Activated naive CD4-positive, alpha-beta T cell treated with anti-CD3 and anti-CD28 coated beads, Interleukin-2, amount 50 U/mL, for 24 hours (primary cell): ENCODE measurements at regions not wholly inside any gene's neighbourhood (a gene's known extent, or its start where the extent isn't known, plus 50 kb on each side); places are given as distances from the start of the nearest gene placed in this dataset.

Experiments used
- H3K27ac Mint-ChIP-seq: one replicate; pipeline ENCODE4 v1.8.0; 2021; ENCODE audit warnings: mild to moderate bottlenecking, mixed read lengths
- H3K27me3 Mint-ChIP-seq: one replicate; pipeline ENCODE4 v1.8.0; 2021; ENCODE audit warnings: mixed read lengths
- H3K36me3 Mint-ChIP-seq: one replicate; pipeline ENCODE4 v1.8.0; 2021; ENCODE audit warnings: mixed read lengths
- H3K4me1 Mint-ChIP-seq: one replicate; pipeline ENCODE4 v1.8.0; 2021; ENCODE audit warnings: mixed read lengths
- H3K4me3 Mint-ChIP-seq: one replicate; pipeline ENCODE4 v1.8.0; 2021; ENCODE audit warnings: mild to moderate bottlenecking, mixed read lengths
- H3K9me3 Mint-ChIP-seq: one replicate; pipeline ENCODE4 v1.8.0; 2021; ENCODE audit warnings: mixed read lengths

- Mint-ChIP-seq H3K4me3 (no peak overlapping the region), H3K4me1 (no peaks in the 10 kb centered on the region)
Measured at GRCh38 chr22:49607821-49608220, 219.9 kb downstream of the BRD1 start.

GRCh38 chr22:49606562-49607290, 220.9 kb downstream of the BRD1 start:
- Mint-ChIP-seq H3K36me3 (peaks cover 20% of the 10 kb centered on the region), H3K27me3 (no peaks in the 10 kb centered on the region), H3K9me3 (no peaks in the 10 kb centered on the region), H3K27ac (no peak overlapping the region), H3K4me1 (no peaks in the 10 kb centered on the region), H3K4me3 (no peak overlapping the region)

More at GRCh38 chr22:49607821-49608220, 219.9 kb downstream of the BRD1 start:
- no peaks in the 10 kb centered on the region for H3K27me3 Mint-ChIP-seq
- H3K36me3 Mint-ChIP-seq: peaks cover 21% of the 10 kb centered on the region
- H3K9me3 Mint-ChIP-seq: no peaks in the 10 kb centered on the region
- no peak overlapping the region for H3K27ac Mint-ChIP-seq

GRCh38 chr22:49604732-49605302, 222.9 kb downstream of the BRD1 start:
- Mint-ChIP-seq H3K9me3 (no peaks in the 10 kb centered on the region), H3K27ac (no peak overlapping the region), H3K36me3 (peaks cover 17% of the 10 kb centered on the region), H3K4me3 (no peak overlapping the region), H3K4me1 (peaks cover 4% of the 10 kb centered on the region), H3K27me3 (no peaks in the 10 kb centered on the region)

- peaks cover 4% of the 10 kb centered on the region for H3K4me1 Mint-ChIP-seq
- no peaks in the 10 kb centered on the region for H3K9me3 Mint-ChIP-seq
- no peak overlapping the region for H3K4me3 Mint-ChIP-seq
- peaks cover 16% of the 10 kb centered on the region for H3K36me3 Mint-ChIP-seq
- H3K27me3 Mint-ChIP-seq: no peaks in the 10 kb centered on the region
- H3K27ac Mint-ChIP-seq: no peak overlapping the region
Measured at GRCh38 chr22:49603016-49603415, 224.7 kb downstream of the BRD1 start.

GRCh38 chr22:49602481-49602880, 225.2 kb downstream of the BRD1 start:
- Mint-ChIP-seq H3K4me3 (no peak overlapping the region), H3K4me1 (peaks cover 4% of the 10 kb centered on the region), H3K27ac (no peak overlapping the region), H3K27me3 (no peaks in the 10 kb centered on the region), H3K36me3 (peaks cover 14% of the 10 kb centered on the region), H3K9me3 (no peaks in the 10 kb centered on the region)

- Mint-ChIP-seq H3K9me3 (no peaks in the 10 kb centered on the region), H3K27ac (no peak overlapping the region), H3K36me3 (peaks cover 14% of the 10 kb centered on the region), H3K27me3 (no peaks in the 10 kb centered on the region), H3K4me1 (peaks cover 4% of the 10 kb centered on the region), H3K4me3 (no peak overlapping the region)
Measured at GRCh38 chr22:49601614-49602321, 225.9 kb downstream of the BRD1 start.

- Mint-ChIP-seq H3K27ac (no peak overlapping the region), H3K4me1 (peaks cover 4% of the 10 kb centered on the region), H3K4me3 (no peak overlapping the region)
Measured at GRCh38 chr22:49600891-49601431, 226.7 kb downstream of the BRD1 start.

GRCh38 chr22:49600468-49600867, 227.2 kb downstream of the BRD1 start:
- Mint-ChIP-seq H3K36me3 (peaks cover 14% of the 10 kb centered on the region), H3K4me1 (peaks cover 4% of the 10 kb centered on the region), H3K4me3 (no peak overlapping the region), H3K27ac (no peak overlapping the region), H3K27me3 (no peaks in the 10 kb centered on the region), H3K9me3 (no peaks in the 10 kb centered on the region)

More at GRCh38 chr22:49600891-49601431, 226.7 kb downstream of the BRD1 start:
- Mint-ChIP-seq H3K9me3 (no peaks in the 10 kb centered on the region), H3K36me3 (peaks cover 14% of the 10 kb centered on the region), H3K27me3 (no peaks in the 10 kb centered on the region)

- no peaks in the 10 kb centered on the region for H3K9me3 Mint-ChIP-seq
- no peaks in the 10 kb centered on the region for H3K27me3 Mint-ChIP-seq
- H3K4me3 Mint-ChIP-seq: no peak overlapping the region
- peaks cover 14% of the 10 kb centered on the region for H3K36me3 Mint-ChIP-seq
- H3K4me1 Mint-ChIP-seq: peaks cover 4% of the 10 kb centered on the region
- no peak overlapping the region for H3K27ac Mint-ChIP-seq
Measured at GRCh38 chr22:49599691-49600455, 227.8 kb downstream of the BRD1 start.

GRCh38 chr22:49599039-49599438, 228.6 kb downstream of the BRD1 start:
- H3K27me3 Mint-ChIP-seq: no peaks in the 10 kb centered on the region
- no peak overlapping the region for H3K4me3 Mint-ChIP-seq
- H3K27ac Mint-ChIP-seq: no peak overlapping the region
- H3K9me3 Mint-ChIP-seq: no peaks in the 10 kb centered on the region
- H3K4me1 Mint-ChIP-seq: peaks cover 4% of the 10 kb centered on the region
- peaks cover 6% of the 10 kb centered on the region for H3K36me3 Mint-ChIP-seq

GRCh38 chr22:49598338-49598737, 229.3 kb downstream of the BRD1 start:
- Mint-ChIP-seq H3K36me3 (peaks cover under 1% of the 10 kb centered on the region), H3K4me1 (peaks cover 4% of the 10 kb centered on the region), H3K4me3 (no peak overlapping the region), H3K9me3 (no peaks in the 10 kb centered on the region), H3K27ac (no peak overlapping the region), H3K27me3 (no peaks in the 10 kb centered on the region)

- Mint-ChIP-seq H3K4me1 (peaks cover 4% of the 10 kb centered on the region), H3K36me3 (no peaks in the 10 kb centered on the region), H3K27me3 (no peaks in the 10 kb centered on the region), H3K9me3 (no peaks in the 10 kb centered on the region), H3K27ac (no peak overlapping the region), H3K4me3 (no peak overlapping the region)
Measured at GRCh38 chr22:49597428-49598039, 230.1 kb downstream of the BRD1 start.

- no peaks in the 10 kb centered on the region for H3K9me3 Mint-ChIP-seq
- no peaks in the 10 kb centered on the region for H3K27me3 Mint-ChIP-seq
- no peak overlapping the region for H3K27ac Mint-ChIP-seq
- H3K36me3 Mint-ChIP-seq: no peaks in the 10 kb centered on the region
- H3K4me3 Mint-ChIP-seq: no peak overlapping the region
- H3K4me1 Mint-ChIP-seq: no peaks in the 10 kb centered on the region
Measured at GRCh38 chr22:49595465-49596078, 232.1 kb downstream of the BRD1 start.

GRCh38 chr22:49594078-49594477, 233.6 kb downstream of the BRD1 start:
- no peaks in the 10 kb centered on the region for H3K4me1 Mint-ChIP-seq
- no peaks in the 10 kb centered on the region for H3K9me3 Mint-ChIP-seq
- H3K4me3 Mint-ChIP-seq: no peak overlapping the region
- no peaks in the 10 kb centered on the region for H3K27me3 Mint-ChIP-seq
- no peak overlapping the region for H3K27ac Mint-ChIP-seq
- H3K36me3 Mint-ChIP-seq: no peaks in the 10 kb centered on the region

- Mint-ChIP-seq H3K27ac (no peak overlapping the region), H3K36me3 (no peaks in the 10 kb centered on the region), H3K4me1 (no peaks in the 10 kb centered on the region), H3K9me3 (no peaks in the 10 kb centered on the region), H3K27me3 (no peaks in the 10 kb centered on the region), H3K4me3 (no peak overlapping the region)
Measured at GRCh38 chr22:49593509-49593908, 234.2 kb downstream of the BRD1 start.
